Neutrophil (primary cell): ENCODE measurements at regions not wholly inside any gene's neighbourhood (a gene's known extent, or its start where the extent isn't known, plus 50 kb on each side); places are given as distances from the start of the nearest gene placed in this dataset.

Experiments
- H3K27ac ChIP-seq: fragments of 200-600 bp; sonication (generic); 2 replicates; pipeline ENCODE4 v1.5.1; 2016; ENCODE audit warnings: mild to moderate bottlenecking, moderate library complexity
- H3K27me3 ChIP-seq: fragments of 200-600 bp; sonication (generic); 2 replicates; pipeline ENCODE4 v1.6.0; 2016; ENCODE audit warnings: mild to moderate bottlenecking
- H3K36me3 ChIP-seq: fragments of 200-600 bp; sonication (generic); 2 replicates; pipeline ENCODE4 v1.5.1; 2017
- H3K4me1 ChIP-seq, 2 experiments: fragments of 200-600 bp in 1 of 2; sonication (generic) in 1 of 2; 1 replicate in 1 of 2; 2 replicates in 1 of 2; pipeline versions ENCODE4 v1.5.1 to v1.6.1; 2013 to 2016; ENCODE audit warnings: low read depth in 1 of 2, low read length in 1 of 2, mild to moderate bottlenecking in 1 of 2, moderate library complexity in 1 of 2; ENCODE audit not compliant: control insufficient read depth in 1 of 2, insufficient read depth in 1 of 2
- H3K4me3 ChIP-seq, 2 experiments: fragments of 200-600 bp in 1 of 2; sonication (generic) in 1 of 2; 1 replicate in 1 of 2; 2 replicates in 1 of 2; pipeline ENCODE4 v1.5.1; 2013 to 2016; ENCODE audit warnings: low read depth in 1 of 2, low read length in 1 of 2, mild to moderate bottlenecking in 1 of 2, moderate library complexity in 1 of 2
- H3K9me3 ChIP-seq: fragments of 200-600 bp; sonication (generic); 2 replicates; pipeline ENCODE4 v1.5.1; 2016
- CTCF ChIP-seq: fragments of 200-600 bp; sonication (generic); IDR thresholded peaks from 2 replicates; pipeline ENCODE4 v1.5.1; 2016; ENCODE audit warnings: antibody characterized with exemption

DNA sequence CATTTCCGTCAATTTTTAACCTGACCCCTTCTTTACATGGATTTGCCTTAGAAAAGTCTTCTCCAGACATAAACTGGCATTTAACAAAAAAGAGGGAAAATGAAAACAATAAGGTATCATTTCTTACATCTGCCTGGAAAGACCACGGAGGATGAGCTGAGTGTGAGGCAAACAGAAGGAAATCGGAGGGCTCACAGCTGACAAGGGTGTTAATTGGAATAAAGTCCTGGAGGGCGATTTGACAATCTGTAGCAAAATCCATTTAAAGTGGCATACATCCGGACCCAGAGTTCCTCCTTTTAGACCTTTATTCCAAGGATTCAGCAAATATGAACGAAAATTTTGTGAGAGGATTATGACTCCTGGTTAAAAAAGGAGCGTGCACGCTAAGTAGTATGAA, 179.7 kb upstream of the COPS8 start:
- H3K4me1 ChIP-seq = no peaks in the 10 kb centered on the region
- H3K27me3 ChIP-seq = peaks cover 45% of the 10 kb centered on the region
- no peaks in the 10 kb centered on the region for H3K36me3 ChIP-seq
- H3K27ac ChIP-seq = no peak overlapping the region
- H3K4me3 ChIP-seq = no peak overlapping the region
- no peak for TF ChIP-seq CTCF
- H3K9me3 ChIP-seq = no peaks in the 10 kb centered on the region

DNA sequence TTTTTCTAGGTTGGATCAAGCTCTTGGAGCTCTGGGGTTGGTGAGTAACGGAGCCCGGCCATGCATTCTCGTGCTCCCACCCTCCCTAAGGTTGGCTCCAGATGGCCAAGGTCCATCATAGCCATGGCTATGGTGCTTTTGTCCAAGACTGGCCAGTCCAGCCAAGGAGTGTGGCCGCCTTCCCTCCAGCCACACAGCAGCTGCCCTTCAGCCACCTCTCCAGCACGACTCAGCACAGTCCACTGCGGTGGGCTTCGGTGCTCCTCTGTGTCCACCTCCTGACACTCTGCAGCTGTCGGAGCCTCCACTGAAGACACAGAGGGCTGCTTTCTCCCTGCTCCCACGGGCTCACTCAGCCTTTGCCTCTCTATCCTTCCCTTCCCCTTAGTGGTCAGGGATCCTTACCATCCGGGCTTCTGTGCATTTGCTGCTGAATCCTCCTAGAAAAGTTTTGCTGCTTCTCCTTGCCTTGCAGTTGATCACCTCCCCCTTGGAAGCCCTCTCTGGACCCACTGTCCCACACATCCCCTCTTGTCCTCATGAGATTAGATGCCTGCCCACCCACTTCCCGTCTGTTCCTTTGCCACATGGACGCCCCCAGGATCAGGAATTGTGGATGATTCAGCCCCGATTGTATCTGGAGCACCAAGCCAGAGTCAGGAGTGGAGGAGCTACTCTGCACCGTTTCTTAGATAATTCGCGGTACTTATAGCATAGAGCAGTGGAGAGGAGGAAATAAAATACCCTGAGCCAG, 177.1 kb upstream of the COPS8 start:
- TF ChIP-seq CTCF = no peak
- Histone ChIP-seq H3K4me3 (no peak overlapping the region), H3K27me3 (peaks cover 30% of the 10 kb centered on the region), H3K36me3 (no peaks in the 10 kb centered on the region), H3K4me1 (no peaks in the 10 kb centered on the region), H3K27ac (no peak overlapping the region), H3K9me3 (no peaks in the 10 kb centered on the region)

GRCh38 chr2:236909193-236909504, 176.5 kb upstream of the COPS8 start:
- H3K4me1 ChIP-seq = no peaks in the 10 kb centered on the region
- no peak overlapping the region for H3K4me3 ChIP-seq
- no peaks in the 10 kb centered on the region for H3K9me3 ChIP-seq
- no peak overlapping the region for H3K27ac ChIP-seq
- H3K36me3 ChIP-seq = no peaks in the 10 kb centered on the region
- TF ChIP-seq CTCF = no peak
- peaks cover 25% of the 10 kb centered on the region for H3K27me3 ChIP-seq

DNA sequence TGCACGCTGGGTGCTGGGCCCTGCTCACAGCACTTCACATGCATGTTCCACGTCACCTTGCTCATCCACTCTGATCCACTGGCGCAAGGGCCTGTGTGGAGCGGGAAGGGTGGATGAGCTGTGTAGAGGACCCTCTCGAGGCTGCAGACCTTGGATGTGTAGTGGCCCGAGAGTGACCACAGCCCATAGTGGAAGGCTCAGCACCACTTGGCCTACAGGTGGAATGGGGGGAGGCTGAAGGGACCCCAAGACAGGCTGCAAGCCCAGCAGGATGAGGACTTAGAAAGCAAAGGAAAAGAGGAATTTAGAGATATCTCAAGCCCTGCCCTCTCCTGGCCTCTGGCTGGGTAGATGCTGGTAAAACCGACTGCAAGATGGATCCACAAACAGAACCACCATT, 175.9 kb upstream of the COPS8 start:
- H3K4me3 ChIP-seq = no peak overlapping the region
- H3K27me3 ChIP-seq = peaks cover 23% of the 10 kb centered on the region
- H3K27ac ChIP-seq = no peak overlapping the region
- H3K9me3 ChIP-seq = no peaks in the 10 kb centered on the region
- no peak for TF ChIP-seq CTCF
- H3K4me1 ChIP-seq = no peaks in the 10 kb centered on the region
- H3K36me3 ChIP-seq = no peaks in the 10 kb centered on the region

- Histone ChIP-seq H3K4me3 (no peak overlapping the region), H3K9me3 (no peaks in the 10 kb centered on the region), H3K4me1 (no peaks in the 10 kb centered on the region), H3K27ac (no peak overlapping the region), H3K36me3 (no peaks in the 10 kb centered on the region), H3K27me3 (peaks cover 20% of the 10 kb centered on the region)
- no peak for TF ChIP-seq CTCF
Measured at GRCh38 chr2:236910781-236911495, 174.8 kb upstream of the COPS8 start.
